Upper lobe of left lung (tissue), 4 donors: ENCODE measurements at regions not wholly inside any gene's neighbourhood (a gene's known extent, or its start where the extent isn't known, plus 50 kb on each side); places are given as distances from the start of the nearest gene placed in this dataset.

ENCODE experiments used
- CTCF ChIP-seq, 6 experiments: fragments of 450-650 bp in 4 of 6; fragments of 200-600 bp in 2 of 6; sonication (generic) in 2 of 6; IDR thresholded peaks; one replicate each; pipeline ENCODE4 v1.5.1; 2016 to 2019; ENCODE audit warnings: antibody characterized with exemption in 6 of 6
- EP300 ChIP-seq, 4 donors: sonication (generic); formaldehyde crosslinking; IDR thresholded peaks; one replicate each; pipeline ENCODE4 v1.5.1; 2017; ENCODE audit warnings: antibody characterized with exemption in 4 of 4, control low read depth in 2 of 4
- POLR2A ChIP-seq, 4 donors: fragments of 450-650 bp; IDR thresholded peaks; one replicate each; pipeline ENCODE4 v1.5.1; 2016 to 2017; ENCODE audit warnings: antibody characterized with exemption in 4 of 4, mild to moderate bottlenecking in 2 of 4
- POLR2AphosphoS5 ChIP-seq, 2 donors: sonication (generic); formaldehyde crosslinking; IDR thresholded peaks; one replicate each; pipeline ENCODE4 v1.5.1; 2017; ENCODE audit warnings: antibody characterized with exemption in 2 of 2

GRCh38 chr1:219771080-219771479 lies 157.3 kb downstream of the SLC30A10 start:
- no peak for TF ChIP-seq EP300 (IDR thresholded peaks at IDR 0.05)
- TF ChIP-seq CTCF (IDR thresholded peaks at IDR 0.05): no peak
- TF ChIP-seq POLR2AphosphoS5 (IDR thresholded peaks at IDR 0.05): no peak
- no peak for TF ChIP-seq POLR2A (IDR thresholded peaks at IDR 0.05)
